H9 (cell line): ENCODE measurements at regions not wholly inside any gene's neighbourhood (a gene's known extent, or its start where the extent isn't known, plus 50 kb on each side); places are given as distances from the start of the nearest gene placed in this dataset.

Experiments
- DNase-seq: peaks from one replicate; pipeline ENCODE4 v3.0.0-alpha.2; 2017
- H2AFZ ChIP-seq: one replicate; pipeline ENCODE4 v1.6.1; 2013; ENCODE audit warnings: mild to moderate bottlenecking, low read length, control low read depth, moderate library complexity
- H2AK5ac ChIP-seq: 2 replicates; pipeline ENCODE4 v1.6.1; 2013; ENCODE audit warnings: low read length, control low read depth, mixed read lengths; ENCODE audit not compliant: insufficient read length
- H2BK120ac ChIP-seq: one replicate; pipeline ENCODE4 v1.6.1; 2013; ENCODE audit warnings: low read depth, mild to moderate bottlenecking, low read length, control low read depth, inconsistent platforms; ENCODE audit not compliant: poor library complexity, severe bottlenecking
- H2BK12ac ChIP-seq: 2 replicates; pipeline ENCODE4 v1.6.1; 2013; ENCODE audit warnings: low read length, control low read depth, mixed read lengths, low read depth; ENCODE audit not compliant: insufficient read length
- H2BK15ac ChIP-seq: 2 replicates; pipeline ENCODE4 v1.6.1; 2013; ENCODE audit warnings: low read depth, low read length, control low read depth
- H2BK20ac ChIP-seq: one replicate; pipeline ENCODE4 v1.6.1; 2013; ENCODE audit warnings: low read depth, mild to moderate bottlenecking, low read length, control low read depth, inconsistent platforms; ENCODE audit not compliant: poor library complexity, severe bottlenecking
- H2BK5ac ChIP-seq: 2 replicates; pipeline ENCODE4 v1.6.1; 2013; ENCODE audit warnings: low read length, control low read depth, mixed read lengths; ENCODE audit not compliant: insufficient read length
- H3K14ac ChIP-seq: 2 replicates; pipeline ENCODE4 v1.6.1; 2013; ENCODE audit warnings: low read length, control low read depth; ENCODE audit not compliant: insufficient read depth
- H3K18ac ChIP-seq: 2 replicates; pipeline ENCODE4 v1.6.1; 2013; ENCODE audit warnings: low read depth, mild to moderate bottlenecking, mixed read lengths, low read length, control low read depth; ENCODE audit not compliant: insufficient read length
- H3K23ac ChIP-seq: 2 replicates; pipeline ENCODE4 v1.6.1; 2013; ENCODE audit warnings: low read length, control low read depth, mixed read lengths, low read depth; ENCODE audit not compliant: insufficient read length
- H3K23me2 ChIP-seq: 2 replicates; pipeline ENCODE4 v1.6.1; 2013; ENCODE audit warnings: low read depth, mild to moderate bottlenecking, mixed read lengths, low read length, control low read depth; ENCODE audit not compliant: insufficient read length, poor library complexity, severe bottlenecking
- H3K27ac ChIP-seq: 2 replicates; pipeline ENCODE4 v1.5.1; 2013; ENCODE audit warnings: low read length, control low read depth, mixed read lengths, low read depth; ENCODE audit not compliant: insufficient read length
- H3K27me3 ChIP-seq: 2 replicates; pipeline ENCODE4 v1.6.1; 2013; ENCODE audit warnings: low read length, control low read depth, inconsistent platforms; ENCODE audit not compliant: insufficient read depth
- H3K4ac ChIP-seq: 2 replicates; pipeline ENCODE4 v1.6.1; 2013; ENCODE audit warnings: low read depth, mild to moderate bottlenecking, control low read depth, inconsistent platforms, low read length, moderate library complexity
- H3K4me1 ChIP-seq: 2 replicates; pipeline ENCODE4 v1.6.1; 2013; ENCODE audit warnings: low read length, control low read depth, inconsistent platforms; ENCODE audit not compliant: insufficient read depth
- H3K4me2 ChIP-seq: 2 replicates; pipeline ENCODE4 v1.6.1; 2013; ENCODE audit warnings: low read length, control low read depth, mixed read lengths; ENCODE audit not compliant: insufficient read length, insufficient read depth
- H3K56ac ChIP-seq: 2 replicates; pipeline ENCODE4 v1.6.1; 2013; ENCODE audit warnings: low read depth, mild to moderate bottlenecking, mixed read lengths, low read length, control low read depth; ENCODE audit not compliant: insufficient read length
- H3K79me1 ChIP-seq: 2 replicates; pipeline ENCODE4 v1.6.1; 2013; ENCODE audit warnings: low read depth, mild to moderate bottlenecking, moderate library complexity, low read length, control low read depth, inconsistent platforms; ENCODE audit not compliant: insufficient read depth, poor library complexity, severe bottlenecking
- H3K79me2 ChIP-seq: 2 replicates; pipeline ENCODE4 v1.6.1; 2013; ENCODE audit warnings: low read length, control low read depth, inconsistent platforms; ENCODE audit not compliant: insufficient read depth
- H3K9ac ChIP-seq: 2 replicates; pipeline ENCODE4 v1.6.1; 2013; ENCODE audit warnings: low read length, control low read depth, mixed read lengths; ENCODE audit not compliant: insufficient read length; ENCODE audit errors: extremely low read depth
- H3K9me3 ChIP-seq: one replicate; pipeline ENCODE4 v1.6.1; 2013; ENCODE audit warnings: low read depth, low read length, inconsistent platforms; ENCODE audit not compliant: control insufficient read depth
- H3T11ph ChIP-seq: one replicate; pipeline ENCODE4 v1.6.1; 2013; ENCODE audit warnings: mild to moderate bottlenecking, low read length, control low read depth, inconsistent platforms
- H4K20me1 ChIP-seq: one replicate; pipeline ENCODE4 v1.6.1; 2013; ENCODE audit not compliant: control insufficient read depth, insufficient read length, insufficient read depth
- H4K5ac ChIP-seq: 2 replicates; pipeline ENCODE4 v1.6.1; 2013; ENCODE audit warnings: low read depth, mild to moderate bottlenecking, mixed read lengths, low read length, control low read depth; ENCODE audit not compliant: insufficient read length
- H4K8ac ChIP-seq: replicated peaks from 2 replicates; pipeline ENCODE4 v1.6.1; 2013; ENCODE audit warnings: low read length, control low read depth, mixed read lengths, low read depth; ENCODE audit not compliant: insufficient read length
- H4K91ac ChIP-seq: 2 replicates; pipeline ENCODE4 v1.6.1; 2013; ENCODE audit warnings: low read depth, mild to moderate bottlenecking, moderate library complexity, mixed read lengths, low read length, control low read depth; ENCODE audit not compliant: insufficient read length
- H3K27ac Mint-ChIP-seq, 3 experiments: 2 replicates in 2 of 3; 3 replicates in 1 of 3; pipeline ENCODE4 v1.8.0; 2020 to 2021; ENCODE audit warnings: mixed read lengths in 3 of 3, mild to moderate bottlenecking in 1 of 3, moderate library complexity in 1 of 3
- H3K27me3 Mint-ChIP-seq: 2 replicates; pipeline ENCODE4 v1.8.0; 2021; ENCODE audit warnings: low read depth, mild to moderate bottlenecking, moderate library complexity, mixed read lengths
- H3K36me3 Mint-ChIP-seq, 3 experiments: 2 replicates in 2 of 3; 3 replicates in 1 of 3; pipeline ENCODE4 v1.8.0; 2020 to 2021; ENCODE audit warnings: low read depth in 3 of 3, mixed read lengths in 3 of 3; ENCODE audit not compliant: insufficient read depth in 1 of 3
- H3K4me1 Mint-ChIP-seq, 2 experiments: 2 replicates each; pipeline ENCODE4 v1.8.0; 2020; ENCODE audit warnings: mixed read lengths in 2 of 2
- H3K4me3 Mint-ChIP-seq, 2 experiments: 2 replicates in 1 of 2; 3 replicates in 1 of 2; pipeline ENCODE4 v1.8.0; 2020 to 2021; ENCODE audit warnings: mild to moderate bottlenecking in 2 of 2, mixed read lengths in 2 of 2, moderate library complexity in 1 of 2
- H3K9me3 Mint-ChIP-seq, 2 experiments: 2 replicates in 1 of 2; 3 replicates in 1 of 2; pipeline ENCODE4 v1.8.0; 2020; ENCODE audit warnings: mild to moderate bottlenecking in 2 of 2, mixed read lengths in 2 of 2, moderate library complexity in 1 of 2
- WGBS: extraction: QIAGEN DNeasy Blood & Tissue Kit; methylation state at CpG from one replicate; pipeline ENCODE4 v1.1.7; 2013; ENCODE audit warnings: missing lambda C conversion rate, low lambda C conversion rate, mixed read lengths; ENCODE audit not compliant: insufficient read length; ENCODE audit errors: extremely low coverage; 5-methylcytosine and 5-hydroxymethylcytosine counted together
- TF ChIP-seq, protein P1 (sequence below): fragments of 200-600 bp; sonication (generic); conservative IDR thresholded peaks from 3 replicates; pipeline ENCODE4 v1.8.0; 2021; ENCODE audit warnings: antibody characterized with exemption, mild to moderate bottlenecking

GRCh38 chr1:40919475-40920011 lies 57.4 kb upstream of the CITED4 start:
- H3K4me1 Mint-ChIP-seq, result peaks cover 4 to 11% of the 10 kb centered on the region in 2 experiments
- H4K5ac ChIP-seq, result no peak overlapping the region
- no peak overlapping the region for H3K27ac ChIP-seq
- H3K9ac ChIP-seq, result no peak overlapping the region
- no peaks in the 10 kb centered on the region for H3K23me2 ChIP-seq
- peak overlapping the region; percentile 18 for H3K14ac ChIP-seq
- H3K4me1 ChIP-seq, result no peaks in the 10 kb centered on the region
- H3K27me3 ChIP-seq, result no peaks in the 10 kb centered on the region
- H3K4ac ChIP-seq, result no peak overlapping the region
- no peak overlapping the region for H2BK12ac ChIP-seq
- H2AFZ ChIP-seq, result no peak overlapping the region
- TF ChIP-seq, protein P1, sequence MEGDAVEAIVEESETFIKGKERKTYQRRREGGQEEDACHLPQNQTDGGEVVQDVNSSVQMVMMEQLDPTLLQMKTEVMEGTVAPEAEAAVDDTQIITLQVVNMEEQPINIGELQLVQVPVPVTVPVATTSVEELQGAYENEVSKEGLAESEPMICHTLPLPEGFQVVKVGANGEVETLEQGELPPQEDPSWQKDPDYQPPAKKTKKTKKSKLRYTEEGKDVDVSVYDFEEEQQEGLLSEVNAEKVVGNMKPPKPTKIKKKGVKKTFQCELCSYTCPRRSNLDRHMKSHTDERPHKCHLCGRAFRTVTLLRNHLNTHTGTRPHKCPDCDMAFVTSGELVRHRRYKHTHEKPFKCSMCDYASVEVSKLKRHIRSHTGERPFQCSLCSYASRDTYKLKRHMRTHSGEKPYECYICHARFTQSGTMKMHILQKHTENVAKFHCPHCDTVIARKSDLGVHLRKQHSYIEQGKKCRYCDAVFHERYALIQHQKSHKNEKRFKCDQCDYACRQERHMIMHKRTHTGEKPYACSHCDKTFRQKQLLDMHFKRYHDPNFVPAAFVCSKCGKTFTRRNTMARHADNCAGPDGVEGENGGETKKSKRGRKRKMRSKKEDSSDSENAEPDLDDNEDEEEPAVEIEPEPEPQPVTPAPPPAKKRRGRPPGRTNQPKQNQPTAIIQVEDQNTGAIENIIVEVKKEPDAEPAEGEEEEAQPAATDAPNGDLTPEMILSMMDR, result no peak
- H3K79me1 ChIP-seq, result no peaks in the 10 kb centered on the region
- no peak overlapping the region for H4K91ac ChIP-seq
- H3K18ac ChIP-seq, result no peak overlapping the region
- H3K4me2 ChIP-seq, result no peak overlapping the region
- no peak overlapping the region for H2BK15ac ChIP-seq
- H2AK5ac ChIP-seq, result no peak overlapping the region
- no peak overlapping the region for H3K23ac ChIP-seq
- no peaks in the 10 kb centered on the region for H3K36me3 Mint-ChIP-seq
- DNase-seq, result no peak
- peaks cover 3% of the 10 kb centered on the region; the same call in 1 of the 2 replicates for H3K27me3 Mint-ChIP-seq
- no CpG with 5 or more reads among the region's 12 CpGs for WGBS
- H3K9me3 Mint-ChIP-seq, result no peaks in the 10 kb centered on the region
- no peak overlapping the region for H3K56ac ChIP-seq
- no peaks in the 10 kb centered on the region for H3K79me2 ChIP-seq
- H3T11ph ChIP-seq, result no peak overlapping the region
- no peaks in the 10 kb centered on the region for H4K20me1 ChIP-seq
- no peak overlapping the region for H2BK120ac ChIP-seq
- H3K27ac Mint-ChIP-seq, result no peak overlapping the region; a peak in 1 of 7 replicates
- no peak overlapping the region for H4K8ac ChIP-seq
- no peak overlapping the region for H3K4me3 Mint-ChIP-seq
- H2BK20ac ChIP-seq, result no peak overlapping the region
- no peaks in the 10 kb centered on the region for H3K9me3 ChIP-seq
- H2BK5ac ChIP-seq, result no peak overlapping the region
